Fibroblast of pulmonary artery (primary cell): ENCODE measurements at regions not wholly inside any gene's neighbourhood (a gene's known extent, or its start where the extent isn't known, plus 50 kb on each side); places are given as distances from the start of the nearest gene placed in this dataset.

Experiments used
- DNase-seq: peaks from one replicate; pipeline ENCODE4 v3.0.0-alpha.2; 2010; ENCODE audit warnings: low read depth
- H3K4me3 ChIP-seq: replicated peaks from 2 replicates; pipeline ENCODE4 v1.5.1; 2011; ENCODE audit warnings: low read depth, mild to moderate bottlenecking, control low read depth, low read length, moderate library complexity
- CTCF ChIP-seq: IDR thresholded peaks from 2 replicates; pipeline ENCODE4 v1.5.1; 2011; ENCODE audit warnings: mild to moderate bottlenecking, control low read depth, low read length, inconsistent platforms; ENCODE audit errors: missing control alignments

GRCh38 chr5:38086777-38087176 lies 171.6 kb upstream of the EGFLAM start:
- TF ChIP-seq CTCF, result no peak
- no peak for DNase-seq
- no peak overlapping the region for H3K4me3 ChIP-seq

GRCh38 chr5:38079620-38080402 lies 178.5 kb upstream of the EGFLAM start:
- no peak overlapping the region for H3K4me3 ChIP-seq
- no peak for DNase-seq
- no peak for TF ChIP-seq CTCF

- TF ChIP-seq CTCF, result no peak
- no peak overlapping the region for H3K4me3 ChIP-seq
- no peak for DNase-seq
These were observed 180.2 kb upstream of the EGFLAM start for GRCh38 chr5:38078161-38078560.

GRCh38 chr5:38077652-38078051 lies 180.7 kb upstream of the EGFLAM start:
- no peak for TF ChIP-seq CTCF
- H3K4me3 ChIP-seq, result no peak overlapping the region
- no peak for DNase-seq

GRCh38 chr5:38071831-38072694 lies 186.3 kb upstream of the EGFLAM start:
- no peak overlapping the region for H3K4me3 ChIP-seq
- no peak for DNase-seq
- TF ChIP-seq CTCF, result no peak

GRCh38 chr5:38070304-38070950 lies 187.9 kb upstream of the EGFLAM start:
- TF ChIP-seq CTCF, result no peak
- DNase-seq, result no peak

More at GRCh38 chr5:38070304-38070950, 187.9 kb upstream of the EGFLAM start:
- H3K4me3 ChIP-seq, result no peak overlapping the region
